ENCODE measurements at regions not wholly inside any gene's neighbourhood (a gene's known extent, or its start where the extent isn't known, plus 50 kb on each side); places are given as distances from the start of the nearest gene placed in this dataset.

- DNase-seq = no peak
Measured at GRCh38 chr7:35384761-35385700, 131.1 kb upstream of the TBX20 start.

- DNase-seq = no peak
Measured at GRCh38 chr7:35380739-35381224, 126.9 kb upstream of the TBX20 start.

GRCh38 chr7:35379481-35379880, 125.6 kb upstream of the TBX20 start:
- no peak for DNase-seq

- no peak for DNase-seq
Measured at GRCh38 chr7:35375516-35375915, 121.6 kb upstream of the TBX20 start.

- no peak for DNase-seq
Measured at GRCh38 chr7:35374858-35375257, 121.0 kb upstream of the TBX20 start.

- DNase-seq = no peak
Measured at GRCh38 chr7:35371221-35371620, 117.3 kb upstream of the TBX20 start.

GRCh38 chr7:35370687-35371086, 116.8 kb upstream of the TBX20 start:
- DNase-seq = no peak

GRCh38 chr7:35366167-35367155, 112.6 kb upstream of the TBX20 start:
- no peak for DNase-seq

GRCh38 chr7:35365523-35365922, 111.6 kb upstream of the TBX20 start:
- DNase-seq = no peak

GRCh38 chr7:35362341-35362740, 108.4 kb upstream of the TBX20 start:
- DNase-seq = no peak

GRCh38 chr7:35359423-35359822, 105.5 kb upstream of the TBX20 start:
- DNase-seq = no peak

GRCh38 chr7:35356495-35356894, 102.6 kb upstream of the TBX20 start:
- DNase-seq = no peak

- no peak for DNase-seq
Measured at GRCh38 chr7:35355911-35356310, 102.0 kb upstream of the TBX20 start.

- DNase-seq = no peak
Measured at GRCh38 chr7:35355199-35355598, 101.3 kb upstream of the TBX20 start.

- DNase-seq = no peak
Measured at GRCh38 chr7:35353481-35353880, 99.6 kb upstream of the TBX20 start.

- DNase-seq = no peak
Measured at GRCh38 chr7:35351466-35351865, 97.6 kb upstream of the TBX20 start.

GRCh38 chr7:35348611-35349400, 94.9 kb upstream of the TBX20 start:
- no peak for DNase-seq

- no peak for DNase-seq
Measured at GRCh38 chr7:35342786-35343185, 88.9 kb upstream of the TBX20 start.

GRCh38 chr7:35339811-35340210, 85.9 kb upstream of the TBX20 start:
- no peak for DNase-seq

- no peak for DNase-seq
Measured at GRCh38 chr7:35336444-35336843, 82.5 kb upstream of the TBX20 start.

- DNase-seq = no peak
Measured at GRCh38 chr7:35334506-35334905, 80.6 kb upstream of the TBX20 start.

- DNase-seq = no peak
Measured at GRCh38 chr7:35333265-35333664, 79.4 kb upstream of the TBX20 start.
